AG09319 (cell line): ENCODE measurements at regions not wholly inside any gene's neighbourhood (a gene's known extent, or its start where the extent isn't known, plus 50 kb on each side); places are given as distances from the start of the nearest gene placed in this dataset.

Source experiments
- DNase-seq: peaks from one replicate; pipeline ENCODE4 v3.0.0-alpha.2; 2010; ENCODE audit warnings: low read depth; ENCODE audit errors: extremely low read depth
- CTCF ChIP-seq: IDR thresholded peaks from 2 replicates; pipeline ENCODE4 v1.5.1; 2011; ENCODE audit warnings: low read depth, mild to moderate bottlenecking, inconsistent platforms, low read length, moderate library complexity

- no peak for TF ChIP-seq CTCF
- DNase-seq = no peak
Observed at GRCh38 chrX:45540181-45540580, 339.5 kb upstream of the DIPK2B start.

GRCh38 chrX:45537936-45538335 lies 337.3 kb upstream of the DIPK2B start:
- TF ChIP-seq CTCF = no peak
- DNase-seq = no peak

GRCh38 chrX:45527834-45528233 lies 327.2 kb upstream of the DIPK2B start:
- DNase-seq = no peak
- TF ChIP-seq CTCF = no peak

GRCh38 chrX:45524805-45525204 lies 324.1 kb upstream of the DIPK2B start:
- TF ChIP-seq CTCF = no peak
- DNase-seq = no peak

- no peak for TF ChIP-seq CTCF
- DNase-seq = no peak
Observed at GRCh38 chrX:45524296-45524695, 323.6 kb upstream of the DIPK2B start.

GRCh38 chrX:45518552-45518951 lies 317.9 kb upstream of the DIPK2B start:
- TF ChIP-seq CTCF = no peak
- no peak for DNase-seq

GRCh38 chrX:45517090-45517973 lies 316.7 kb upstream of the DIPK2B start:
- DNase-seq = no peak
- no peak for TF ChIP-seq CTCF
